Right cardiac atrium (tissue), 5 donors: ENCODE measurements at regions not wholly inside any gene's neighbourhood (a gene's known extent, or its start where the extent isn't known, plus 50 kb on each side); places are given as distances from the start of the nearest gene placed in this dataset.

Source experiments
- ATAC-seq, 2 donors: fragments of 200-7000 bp; cut with Tn5 transposase; one replicate each; pipeline versions ENCODE4 v1.8.0 to v1.9.1; 2020; ENCODE audit warnings: moderate library complexity in 2 of 2, mild to moderate bottlenecking in 1 of 2
- DNase-seq, 3 donors: peaks; one replicate each; pipeline ENCODE4 v3.0.0-alpha.2; 2020
- H3K27ac ChIP-seq: one replicate; pipeline ENCODE4 v1.5.1; 2013; ENCODE audit warnings: mild to moderate bottlenecking, low read length, control low read depth, moderate library complexity
- H3K27me3 ChIP-seq: one replicate; pipeline ENCODE4 v1.6.1; 2013; ENCODE audit not compliant: control insufficient read depth, insufficient read depth
- H3K4me1 ChIP-seq: one replicate; pipeline ENCODE4 v1.6.1; 2013; ENCODE audit warnings: low read length; ENCODE audit not compliant: control insufficient read depth, insufficient read depth
- H3K4me3 ChIP-seq: one replicate; pipeline ENCODE4 v1.5.1; 2013; ENCODE audit warnings: low read length, control low read depth
- H3K9me3 ChIP-seq: one replicate; pipeline ENCODE4 v1.6.1; 2013; ENCODE audit warnings: low read length; ENCODE audit not compliant: control insufficient read depth
- WGBS: extraction: QIAGEN DNeasy Blood & Tissue Kit; methylation state at CpG from one replicate; pipeline ENCODE4 v1.1.7; 2013; 5-methylcytosine and 5-hydroxymethylcytosine counted together
- intact Hi-C, 4 donors: fragments of 100-400 bp; cut with DNase I; formaldehyde crosslinking; loops; one replicate each; pipeline versions ENCODE4 v1.11.0 to v1.14.0; 2022 to 2023
- donor health status: healthy with polysubstance abuse.
- donor health status: DM: no; HTN: yes; CAD: no.
- donor health status: DM: no; HTN: no; CAD: no.
- donor health status: DM: no; HTN: yes; CAD: no; lungs with severe emphysema.
- donor health status: DM: yes; HTN: yes; CAD: no.

DNA sequence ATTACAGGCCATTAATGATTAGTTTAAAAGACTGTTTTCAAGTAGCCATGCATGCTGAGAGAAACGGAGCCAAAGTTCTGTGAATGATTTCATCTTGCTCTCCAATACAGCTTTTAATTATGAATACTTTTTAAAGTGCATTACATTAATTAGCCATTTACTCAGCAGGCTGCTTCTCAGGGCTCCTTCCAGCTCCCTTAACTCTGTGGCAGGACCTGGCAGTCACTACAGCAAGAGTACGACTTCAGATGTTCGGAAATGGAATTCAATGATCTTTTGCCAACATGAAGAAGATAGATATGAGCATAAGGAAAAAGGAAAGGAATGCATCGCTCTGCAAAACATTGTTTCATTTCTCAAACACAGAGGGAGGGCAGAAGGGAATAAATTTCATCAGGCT is 987.2 kb downstream of the PDHA2 start:
- no peak overlapping the region for H3K27ac ChIP-seq
- no peaks in the 10 kb centered on the region for H3K27me3 ChIP-seq
- intact Hi-C loops: no loop called here
- no peaks in the 10 kb centered on the region for H3K4me1 ChIP-seq
- ATAC-seq: no peak
- H3K9me3 ChIP-seq: no peaks in the 10 kb centered on the region
- 51% methylated on average over 4 of the region's 4 CpGs for WGBS
- no peak for DNase-seq
- no peak overlapping the region for H3K4me3 ChIP-seq

DNA sequence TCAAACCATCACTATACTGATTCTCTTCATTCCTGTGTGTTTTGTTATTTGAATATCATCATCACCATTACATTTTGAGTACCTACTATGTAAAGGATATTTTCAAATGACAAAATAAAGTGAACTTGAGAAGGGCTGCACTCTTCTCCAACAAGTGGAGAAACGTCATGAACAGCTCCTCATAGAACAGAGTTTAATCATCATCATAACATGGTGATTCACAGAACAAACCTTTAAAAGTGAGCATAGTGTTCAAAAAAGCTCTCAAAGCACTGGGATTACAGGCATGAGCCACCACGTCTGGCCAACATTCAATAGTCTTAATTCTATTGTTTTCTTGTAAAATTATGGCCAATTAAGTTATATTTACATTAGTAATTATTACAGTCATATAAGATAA is 993.9 kb downstream of the PDHA2 start:
- 58% methylated on average over 2 of the region's 2 CpGs for WGBS
- intact Hi-C loops: no loop called here

DNA sequence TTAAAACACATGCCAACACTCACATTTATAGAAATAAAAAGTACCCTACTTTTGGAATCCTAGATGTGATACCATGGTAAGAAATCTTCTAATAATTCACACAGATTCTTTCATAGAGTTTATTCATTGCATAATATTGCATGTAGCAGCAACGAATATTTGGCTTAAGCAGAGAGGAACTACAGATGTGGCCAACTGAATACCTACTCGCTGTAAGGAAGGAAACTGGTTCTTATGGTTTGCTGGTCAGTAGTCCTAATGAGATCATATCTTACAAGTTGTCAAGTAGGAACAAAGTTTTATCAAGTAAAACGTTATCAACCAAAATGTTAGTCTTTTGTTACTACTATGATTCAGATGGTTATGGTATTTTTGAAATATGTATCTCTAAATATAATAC is 996.1 kb downstream of the PDHA2 start:
- WGBS: 37% methylated on average over 3 of the region's 3 CpGs
- no peak for ATAC-seq
- intact Hi-C loops: no loop called here

More for the DNA sequence above, 993.9 kb downstream of the PDHA2 start:
- ATAC-seq: no peak
- Histone ChIP-seq H3K9me3 (no peaks in the 10 kb centered on the region), H3K27me3 (no peaks in the 10 kb centered on the region), H3K4me3 (no peak overlapping the region), H3K4me1 (no peaks in the 10 kb centered on the region), H3K27ac (no peak overlapping the region)
- DNase-seq: no peak

DNA sequence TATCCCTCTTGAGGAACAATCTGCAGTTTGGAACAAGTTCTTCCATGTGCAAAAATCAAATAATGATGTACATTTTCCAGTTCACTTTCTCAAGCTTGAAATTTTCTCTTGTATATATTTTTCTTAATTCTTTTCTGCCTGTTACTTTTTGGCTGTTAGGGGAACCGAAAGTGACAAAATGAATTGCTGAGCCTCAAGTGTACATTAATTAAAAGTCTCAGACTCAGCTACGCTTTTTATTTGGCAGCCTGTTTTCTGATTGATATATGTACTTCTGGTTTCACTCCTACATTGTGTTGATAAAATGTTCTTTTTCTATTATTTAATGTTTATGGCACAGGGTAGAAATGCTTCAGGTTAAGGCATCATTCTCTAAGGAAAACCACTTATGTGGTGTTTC is 999.5 kb downstream of the PDHA2 start:
- ATAC-seq: no peak
- Histone ChIP-seq H3K27ac (no peak overlapping the region), H3K9me3 (no peaks in the 10 kb centered on the region), H3K27me3 (no peaks in the 10 kb centered on the region), H3K4me1 (no peaks in the 10 kb centered on the region), H3K4me3 (no peak overlapping the region)
- 88% methylated on average over 2 of the region's 2 CpGs for WGBS
- DNase-seq: no peak
- intact Hi-C loops: no loop called here

More for the DNA sequence above, 996.1 kb downstream of the PDHA2 start:
- Histone ChIP-seq H3K27ac (no peak overlapping the region), H3K4me3 (no peak overlapping the region), H3K9me3 (no peaks in the 10 kb centered on the region), H3K27me3 (no peaks in the 10 kb centered on the region), H3K4me1 (no peaks in the 10 kb centered on the region)
- no peak for DNase-seq

DNA sequence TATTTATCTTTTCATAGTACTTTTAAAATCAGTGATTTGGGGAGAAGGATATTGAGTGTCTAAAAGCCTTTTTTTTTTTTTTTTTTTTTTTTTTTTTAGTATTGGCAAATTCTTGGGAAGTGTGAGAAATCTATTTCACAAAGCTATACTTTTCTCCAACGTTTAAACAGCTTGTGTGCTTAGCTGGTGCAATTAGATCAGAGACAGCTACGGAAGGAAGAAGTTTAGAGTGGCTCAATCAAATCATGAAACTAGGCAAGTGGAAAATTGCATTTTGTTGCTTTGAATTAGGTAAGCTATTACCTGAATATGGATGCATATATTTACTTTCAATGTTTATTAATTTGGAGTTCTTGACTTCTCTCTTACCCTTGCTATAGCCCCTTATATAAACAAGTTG is 1001.9 kb downstream of the PDHA2 start:
- 69% methylated on average over 2 of the region's 2 CpGs for WGBS
- no peaks in the 10 kb centered on the region for H3K27me3 ChIP-seq
- no peak for DNase-seq
- H3K4me1 ChIP-seq: no peaks in the 10 kb centered on the region
- no peak for ATAC-seq
- H3K4me3 ChIP-seq: no peak overlapping the region
- H3K27ac ChIP-seq: no peak overlapping the region
- no peaks in the 10 kb centered on the region for H3K9me3 ChIP-seq
- intact Hi-C loops: no loop called here

DNA sequence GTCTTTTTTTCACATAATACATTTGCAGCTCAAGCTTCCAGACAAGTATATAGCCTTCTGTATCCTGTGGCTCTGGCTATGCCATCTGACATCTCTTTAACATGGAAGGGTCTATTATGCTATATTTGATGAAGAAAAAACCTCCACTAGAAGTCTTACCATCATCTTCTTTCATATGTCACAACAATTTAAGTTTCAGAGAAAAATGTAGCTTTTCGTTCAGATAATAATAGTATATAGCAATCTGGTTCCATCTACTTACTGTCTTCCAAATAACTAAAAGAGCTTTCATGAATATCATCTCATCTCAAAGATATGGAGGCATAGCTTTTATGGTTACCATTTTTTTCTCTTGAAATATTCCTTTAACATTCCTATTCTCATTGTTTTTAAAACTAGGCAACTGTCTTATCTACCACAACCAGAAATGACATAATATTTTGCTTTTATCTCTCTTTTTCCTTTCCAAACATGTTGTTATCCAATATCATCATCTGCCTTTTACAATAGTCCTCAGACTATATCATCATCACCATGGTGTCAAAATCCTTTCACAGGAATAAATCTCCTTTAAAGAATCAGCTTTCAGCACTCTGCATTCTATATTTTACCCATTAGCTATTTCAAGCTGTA is 1005.1 kb downstream of the PDHA2 start:
- no peaks in the 10 kb centered on the region for H3K27me3 ChIP-seq
- no peak overlapping the region for H3K27ac ChIP-seq
- 77% methylated on average over 1 of the region's 1 CpG for WGBS
- H3K9me3 ChIP-seq: no peaks in the 10 kb centered on the region
- ATAC-seq: no peak
- DNase-seq: no peak
- intact Hi-C loops: no loop called here
- H3K4me3 ChIP-seq: no peak overlapping the region
- no peaks in the 10 kb centered on the region for H3K4me1 ChIP-seq

DNA sequence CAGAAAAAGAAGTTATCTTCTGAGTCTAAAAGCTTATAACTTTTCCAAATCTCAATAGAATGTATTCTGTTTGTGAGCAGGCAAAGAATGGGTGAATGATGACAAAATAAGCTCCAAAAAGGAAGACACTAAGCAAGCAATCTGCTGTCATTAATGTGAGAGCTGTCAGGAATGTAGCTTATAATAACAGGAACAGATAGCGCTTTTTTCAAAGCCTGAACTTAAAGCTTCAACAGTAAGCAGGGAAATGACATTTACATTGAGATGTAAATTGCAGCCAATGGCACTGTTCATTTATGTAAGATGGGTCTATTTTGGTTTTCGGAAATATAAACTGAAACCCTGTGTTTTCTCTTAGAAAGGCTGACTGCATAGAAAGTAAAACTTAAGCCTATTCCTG is 1005.9 kb downstream of the PDHA2 start:
- DNase-seq: no peak
- intact Hi-C loops: no loop called here
- Histone ChIP-seq H3K27ac (no peak overlapping the region), H3K4me3 (no peak overlapping the region), H3K27me3 (no peaks in the 10 kb centered on the region), H3K4me1 (no peaks in the 10 kb centered on the region), H3K9me3 (no peaks in the 10 kb centered on the region)
- WGBS: 71% methylated on average over 2 of the region's 2 CpGs
- ATAC-seq: no peak

DNA sequence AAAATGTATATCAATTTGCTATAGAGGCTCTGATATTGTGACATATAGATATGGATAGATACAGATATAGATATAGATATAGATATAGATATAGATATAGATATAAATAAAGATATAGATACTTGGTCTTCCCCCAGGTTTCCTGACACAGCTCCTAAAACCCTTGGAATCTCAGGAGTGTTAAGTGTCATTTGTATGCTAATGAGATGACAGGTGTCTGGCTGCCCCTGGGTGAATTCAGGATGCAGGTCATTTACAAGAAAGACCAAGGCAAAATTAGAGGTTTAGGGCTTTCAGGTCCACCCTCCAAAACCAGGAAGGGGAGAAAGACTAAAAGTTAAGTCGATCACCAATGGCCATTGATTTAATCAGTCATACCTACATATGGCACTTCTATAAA is 1034.8 kb downstream of the PDHA2 start:
- ATAC-seq (no peak), DNase-seq (no peak)
- intact Hi-C loops: no loop called here
- Histone ChIP-seq H3K9me3 (peaks cover 3% of the 10 kb centered on the region), H3K4me1 (no peaks in the 10 kb centered on the region), H3K27ac (no peak overlapping the region), H3K27me3 (no peaks in the 10 kb centered on the region), H3K4me3 (no peak overlapping the region)
- 70% methylated on average over 1 of the region's 1 CpG for WGBS

DNA sequence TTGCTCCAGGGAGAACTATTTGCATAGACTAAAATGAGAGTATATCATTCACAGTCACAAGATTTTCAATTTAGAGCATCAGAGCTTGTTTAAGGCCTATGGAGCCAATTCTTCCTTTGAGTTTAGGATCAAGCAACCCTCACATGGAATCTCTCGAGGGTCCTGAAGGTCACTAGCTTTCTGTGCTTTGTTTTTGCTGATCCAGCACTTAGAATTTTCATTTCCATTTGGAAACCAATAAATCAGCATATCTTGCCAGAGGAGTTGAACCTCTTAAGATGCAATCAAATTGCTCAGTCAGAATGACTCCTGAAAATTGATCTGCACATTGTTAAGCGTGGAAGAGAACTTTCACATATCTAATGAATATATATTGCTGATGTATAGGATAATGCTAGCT is 1039.6 kb downstream of the PDHA2 start:
- no peaks in the 10 kb centered on the region for H3K27me3 ChIP-seq
- WGBS: 63% methylated on average over 2 of the region's 2 CpGs
- H3K4me1 ChIP-seq: no peaks in the 10 kb centered on the region
- intact Hi-C loops: no loop called here
- no peak overlapping the region for H3K27ac ChIP-seq
- ATAC-seq: no peak
- DNase-seq: no peak
- H3K9me3 ChIP-seq: peaks cover 3% of the 10 kb centered on the region
- no peak overlapping the region for H3K4me3 ChIP-seq

DNA sequence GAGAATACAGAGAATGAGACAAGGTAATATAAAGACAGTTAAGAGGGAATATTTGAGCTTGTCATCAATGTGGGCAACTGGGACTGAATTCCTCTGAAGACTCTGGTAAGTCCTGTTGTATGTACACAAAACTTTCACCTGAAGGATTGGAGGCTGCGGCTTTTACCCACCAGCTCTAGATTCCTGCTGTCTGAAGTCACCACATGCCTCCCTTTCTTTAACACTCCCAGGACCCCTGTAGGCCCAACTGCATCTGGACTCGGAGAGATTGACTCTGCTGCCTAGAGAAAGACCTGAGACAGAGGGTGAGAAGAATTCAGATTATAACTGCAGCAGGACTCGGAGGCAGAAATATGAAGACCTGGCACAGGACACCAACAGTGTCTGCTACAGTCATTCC is 1048.0 kb downstream of the PDHA2 start:
- H3K27ac ChIP-seq: no peak overlapping the region
- no peak for ATAC-seq
- H3K4me3 ChIP-seq: no peak overlapping the region
- 54% methylated on average over 3 of the region's 3 CpGs for WGBS
- no peaks in the 10 kb centered on the region for H3K4me1 ChIP-seq
- no peak for DNase-seq
- no peaks in the 10 kb centered on the region for H3K9me3 ChIP-seq
- H3K27me3 ChIP-seq: no peaks in the 10 kb centered on the region
- intact Hi-C loops: no loop called here

DNA sequence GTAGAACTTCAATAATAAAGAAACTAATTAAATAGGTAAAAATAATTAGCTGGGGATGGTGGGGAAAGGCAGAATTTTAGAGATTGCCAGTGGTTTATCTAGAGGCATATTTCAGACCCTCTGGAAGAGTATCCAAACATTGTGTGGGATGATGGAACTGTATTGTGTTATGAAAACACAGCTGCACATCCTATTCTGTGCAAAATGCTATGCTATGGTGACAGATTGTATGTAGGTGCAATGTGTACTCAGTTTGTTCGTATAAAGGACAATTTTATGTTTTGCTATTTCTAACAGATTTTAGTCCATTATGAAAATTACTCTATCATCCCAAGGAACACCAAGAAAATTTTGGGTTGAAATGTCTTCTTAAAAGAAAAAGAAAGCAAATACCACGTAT is 1054.7 kb downstream of the PDHA2 start:
- Histone ChIP-seq H3K9me3 (no peaks in the 10 kb centered on the region), H3K27ac (no peak overlapping the region), H3K27me3 (no peaks in the 10 kb centered on the region), H3K4me3 (no peak overlapping the region), H3K4me1 (no peaks in the 10 kb centered on the region)
- ATAC-seq: no peak
- no peak for DNase-seq
- 70% methylated on average over 2 of the region's 2 CpGs for WGBS
- intact Hi-C loops: no loop called here

DNA sequence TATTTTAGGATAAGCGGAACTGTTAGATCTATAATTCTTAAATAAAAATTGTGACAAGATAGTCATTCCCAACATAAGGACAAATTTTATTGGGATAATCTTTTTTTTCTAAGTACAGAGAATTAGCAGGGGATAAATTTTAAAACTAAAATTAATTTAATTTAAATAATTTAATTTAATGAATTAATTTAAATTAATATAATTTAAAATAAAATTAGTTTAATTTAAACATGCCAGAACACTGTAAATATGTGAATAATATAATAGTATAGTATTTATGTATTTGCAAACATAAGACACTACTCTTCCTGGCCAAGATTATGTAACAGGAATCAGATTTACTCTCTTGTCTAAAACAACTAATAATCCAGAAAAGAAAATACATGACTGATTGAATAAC is 1055.9 kb downstream of the PDHA2 start:
- DNase-seq (no peak), ATAC-seq (no peak)
- intact Hi-C loops: no loop called here
- no peaks in the 10 kb centered on the region for H3K27me3 ChIP-seq
- H3K27ac ChIP-seq: no peak overlapping the region
- no peaks in the 10 kb centered on the region for H3K4me1 ChIP-seq
- WGBS: 93% methylated on average over 1 of the region's 1 CpG
- no peaks in the 10 kb centered on the region for H3K9me3 ChIP-seq
- H3K4me3 ChIP-seq: no peak overlapping the region
